SK-N-SH treated with all-trans-retinoic acid at 6 μM for 48 hours (cell line): ENCODE measurements at regions not wholly inside any gene's neighbourhood (a gene's known extent, or its start where the extent isn't known, plus 50 kb on each side); places are given as distances from the start of the nearest gene placed in this dataset.

ENCODE experiments used
- ATAC-seq: fragments of 200-7000 bp; cut with Tn5 transposase; 3 replicates; pipeline ENCODE4 v1.9.1; 2020; ENCODE audit warnings: mild to moderate bottlenecking, moderate library complexity
- ARNTL ChIP-seq: fragments of 450-650 bp; formaldehyde crosslinking; IDR thresholded peaks from 2 replicates; pipeline ENCODE4 v1.5.0; 2020; ENCODE audit warnings: low read depth, mild to moderate bottlenecking, moderate library complexity, borderline replicate concordance
- BACH2 ChIP-seq: fragments of 250-450 bp; sonication (Bioruptor Pico); IDR thresholded peaks from 2 replicates; pipeline ENCODE4 v1.9.0; 2021; ENCODE audit warnings: mild to moderate bottlenecking, borderline replicate concordance
- CREB5 ChIP-seq: fragments of 250-450 bp; sonication (Bioruptor Pico); IDR thresholded peaks from 2 replicates; pipeline ENCODE4 v1.5.1; 2020; ENCODE audit warnings: low read depth, mild to moderate bottlenecking, moderate library complexity
- CSDC2 ChIP-seq: fragments of 250-450 bp; sonication (Bioruptor Pico); IDR thresholded peaks from 2 replicates; pipeline ENCODE4 v1.5.0; 2020; ENCODE audit warnings: mild to moderate bottlenecking, moderate library complexity
- ESRRG ChIP-seq: fragments of 250-450 bp; sonication (Bioruptor Pico); IDR thresholded peaks from 2 replicates; pipeline ENCODE4 v1.6.1; 2021; ENCODE audit warnings: mild to moderate bottlenecking
- GLIS3 ChIP-seq: fragments of 250-450 bp; sonication (Bioruptor Pico); IDR thresholded peaks from 2 replicates; pipeline ENCODE4 v1.5.0; 2020; ENCODE audit warnings: mild to moderate bottlenecking, moderate library complexity
- ISL1 ChIP-seq: fragments of 250-450 bp; sonication (Bioruptor Pico); IDR thresholded peaks from 2 replicates; pipeline ENCODE4 v2.1.2; 2022; ENCODE audit warnings: mild to moderate bottlenecking, moderate library complexity
- OSR1 ChIP-seq: fragments of 250-450 bp; sonication (Bioruptor Pico); IDR thresholded peaks from 2 replicates; pipeline ENCODE4 v1.8.0; 2022; ENCODE audit warnings: moderate library complexity, mild to moderate bottlenecking, inconsistent platforms
- PATZ1 ChIP-seq: fragments of 250-450 bp; sonication (Bioruptor Pico); IDR thresholded peaks from 2 replicates; pipeline ENCODE4 v1.8.0; 2020; ENCODE audit warnings: mild to moderate bottlenecking, moderate library complexity, borderline replicate concordance
- POU6F1 ChIP-seq: fragments of 250-450 bp; sonication (Bioruptor Pico); IDR thresholded peaks from 2 replicates; pipeline ENCODE4 v1.8.0; 2021; ENCODE audit warnings: low read depth, mild to moderate bottlenecking, moderate library complexity, borderline replicate concordance
- PPARA ChIP-seq: fragments of 250-450 bp; sonication (Bioruptor Pico); IDR thresholded peaks from 2 replicates; pipeline ENCODE4 v1.5.0; 2020; ENCODE audit warnings: mild to moderate bottlenecking, borderline replicate concordance
- RARB ChIP-seq: fragments of 250-450 bp; sonication (Bioruptor Pico); IDR thresholded peaks from 2 replicates; pipeline ENCODE4 v1.8.0; 2021; ENCODE audit warnings: mild to moderate bottlenecking, moderate library complexity
- SNAI2 ChIP-seq: fragments of 250-450 bp; sonication (Bioruptor Pico); IDR thresholded peaks from 2 replicates; pipeline ENCODE4 v1.5.0; 2020; ENCODE audit warnings: mild to moderate bottlenecking, moderate library complexity
- TCF4 ChIP-seq: fragments of 250-450 bp; sonication (Bioruptor Pico); IDR thresholded peaks from 2 replicates; pipeline ENCODE4 v1.8.0; 2021; ENCODE audit warnings: mild to moderate bottlenecking, moderate library complexity, borderline replicate concordance
- TOX ChIP-seq: fragments of 250-450 bp; sonication (Bioruptor Pico); IDR thresholded peaks from 2 replicates; pipeline ENCODE4 v1.8.0; 2021; ENCODE audit warnings: mild to moderate bottlenecking, moderate library complexity, borderline replicate concordance
- TSHZ2 ChIP-seq: fragments of 250-450 bp; sonication (Bioruptor Pico); IDR thresholded peaks from 2 replicates; pipeline ENCODE4 v1.5.0; 2020; ENCODE audit warnings: mild to moderate bottlenecking, moderate library complexity
- ZC3H10 ChIP-seq: fragments of 250-450 bp; sonication (Bioruptor Pico); IDR thresholded peaks from 2 replicates; pipeline ENCODE4 v1.5.1; 2021; ENCODE audit warnings: mild to moderate bottlenecking, moderate library complexity
- ZFP3 ChIP-seq: fragments of 250-450 bp; sonication (Bioruptor Pico); IDR thresholded peaks from 2 replicates; pipeline ENCODE4 v1.5.0; 2020; ENCODE audit warnings: mild to moderate bottlenecking, moderate library complexity
- ZFP30 ChIP-seq: fragments of 450-650 bp; formaldehyde crosslinking; IDR thresholded peaks from 2 replicates; pipeline ENCODE4 v1.5.0; 2022; ENCODE audit warnings: mild to moderate bottlenecking, moderate library complexity
- ZNF565 ChIP-seq: fragments of 450-650 bp; formaldehyde crosslinking; conservative IDR thresholded peaks from 2 replicates; pipeline ENCODE4 v1.5.0; 2020; ENCODE audit warnings: low read depth, mild to moderate bottlenecking, moderate library complexity
- ZNF70 ChIP-seq: fragments of 450-650 bp; formaldehyde crosslinking; IDR thresholded peaks from 2 replicates; pipeline ENCODE4 v1.5.0; 2020; ENCODE audit warnings: mild to moderate bottlenecking, moderate library complexity
- ZNF8 ChIP-seq: fragments of 450-650 bp; formaldehyde crosslinking; IDR thresholded peaks from 2 replicates; pipeline ENCODE4 v1.5.0; 2020; ENCODE audit warnings: mild to moderate bottlenecking, moderate library complexity

GRCh38 chr2:34353509-34354113 is 754.5 kb upstream of the FAM98A start:
- TF ChIP-seq CSDC2 (CRISPR knock-in tag) (no peak), ZNF70 (CRISPR knock-in tag) (no peak), ARNTL (no peak), ZFP3 (CRISPR knock-in tag) (no peak), BACH2 (CRISPR knock-in tag) (no peak), ZNF565 (CRISPR knock-in tag) (no peak)
- TF ChIP-seq, all 23 proteins: peak for 0
- no peak for ATAC-seq

- TF ChIP-seq TOX (CRISPR knock-in tag) (no peak), TCF4 (CRISPR knock-in tag) (no peak), ZC3H10 (CRISPR knock-in tag) (no peak)
- no peak for ATAC-seq
These were observed 750.4 kb upstream of the FAM98A start for GRCh38 chr2:34349527-34349926.

- ATAC-seq = no peak
- TF ChIP-seq ZFP3 (CRISPR knock-in tag) (no peak), TOX (CRISPR knock-in tag) (no peak), GLIS3 (CRISPR knock-in tag) (no peak), POU6F1 (CRISPR knock-in tag) (no peak), TSHZ2 (no peak), SNAI2 (CRISPR knock-in tag) (no peak), ZNF8 (CRISPR knock-in tag) (no peak), ZNF70 (CRISPR knock-in tag) (no peak), CREB5 (no peak)
These were observed 745.9 kb upstream of the FAM98A start for GRCh38 chr2:34345030-34345429.

- ATAC-seq = no peak
- TF ChIP-seq PATZ1 (CRISPR knock-in tag) (no peak), ZFP30 (no peak), SNAI2 (CRISPR knock-in tag) (no peak), ZFP3 (CRISPR knock-in tag) (no peak), RARB (CRISPR knock-in tag) (no peak), OSR1 (CRISPR knock-in tag) (no peak), CSDC2 (CRISPR knock-in tag) (no peak), TOX (CRISPR knock-in tag) (no peak), POU6F1 (CRISPR knock-in tag) (no peak), ISL1 (no peak), GLIS3 (CRISPR knock-in tag) (no peak), PPARA (CRISPR knock-in tag) (no peak), ESRRG (CRISPR knock-in tag) (no peak), TSHZ2 (no peak)
These were observed 741.2 kb upstream of the FAM98A start for GRCh38 chr2:34340307-34340706.
